CD14-positive monocyte (primary cell): ENCODE measurements at regions not wholly inside any gene's neighbourhood (a gene's known extent, or its start where the extent isn't known, plus 50 kb on each side); places are given as distances from the start of the nearest gene placed in this dataset.

Source experiments
- DNase-seq, 3 donors: peaks; one replicate each; pipeline ENCODE4 v3.0.0-alpha.2; 2011 to 2022
- H2AFZ ChIP-seq: 2 replicates; pipeline ENCODE4 v1.6.0; 2012; ENCODE audit warnings: mild to moderate bottlenecking, low read depth, low read length, inconsistent platforms; ENCODE audit not compliant: insufficient read depth, poor library complexity, severe bottlenecking
- H3K27ac ChIP-seq, 2 donors: 1 replicate in 1 of 2; 2 replicates in 1 of 2; pipeline ENCODE4 v1.5.1; 2012 to 2013; ENCODE audit warnings: low read length in 2 of 2, control low read depth in 1 of 2, inconsistent platforms in 1 of 2, low read depth in 1 of 2, mild to moderate bottlenecking in 1 of 2
- H3K27me3 ChIP-seq, 2 donors: one replicate each; pipeline versions ENCODE4 v1.6.0 to v1.6.1; 2011 to 2013; ENCODE audit warnings: low read length in 2 of 2; ENCODE audit not compliant: control insufficient read depth in 2 of 2, insufficient read depth in 2 of 2
- H3K36me3 ChIP-seq, 2 donors: replicated peaks in 1 of 2; 1 replicate in 1 of 2; 2 replicates in 1 of 2; pipeline versions ENCODE4 v1.5.1 to v1.6.1; 2012 to 2013; ENCODE audit warnings: low read length in 2 of 2, control low read depth in 1 of 2, inconsistent platforms in 1 of 2, mild to moderate bottlenecking in 1 of 2; ENCODE audit not compliant: insufficient read depth in 2 of 2, control insufficient read depth in 1 of 2
- H3K4me1 ChIP-seq, 2 donors: 1 replicate in 1 of 2; 2 replicates in 1 of 2; pipeline versions ENCODE4 v1.5.1 to v1.6.1; 2012 to 2013; ENCODE audit warnings: low read length in 2 of 2, control low read depth in 1 of 2, inconsistent platforms in 1 of 2, mild to moderate bottlenecking in 1 of 2, moderate library complexity in 1 of 2; ENCODE audit not compliant: insufficient read depth in 2 of 2, control insufficient read depth in 1 of 2
- H3K4me2 ChIP-seq: replicated peaks from 2 replicates; pipeline ENCODE3; 2012; ENCODE audit warnings: low read length, moderate library complexity, mild to moderate bottlenecking; ENCODE audit not compliant: poor library complexity, severe bottlenecking; ENCODE audit errors: extremely low read depth
- H3K4me3 ChIP-seq, 3 experiments: fragments of 200-600 bp in 1 of 3; sonication (generic) in 1 of 3; replicated peaks in 1 of 3; 1 replicate in 2 of 3; 2 replicates in 1 of 3; pipeline ENCODE4 v1.5.1; 2011 to 2013; ENCODE audit warnings: low read length in 3 of 3, mild to moderate bottlenecking in 3 of 3, control low read depth in 2 of 3, low read depth in 2 of 3, inconsistent platforms in 1 of 3, moderate library complexity in 1 of 3
- H3K79me2 ChIP-seq: 2 replicates; pipeline ENCODE4 v1.6.0; 2012; ENCODE audit warnings: mild to moderate bottlenecking, control low read depth, inconsistent platforms, low read length, moderate library complexity; ENCODE audit not compliant: insufficient read depth
- H3K9ac ChIP-seq: 2 replicates; pipeline ENCODE4 v1.6.0; 2017; ENCODE audit warnings: low read length, mild to moderate bottlenecking; ENCODE audit not compliant: insufficient read depth, poor library complexity, severe bottlenecking
- H3K9me3 ChIP-seq, 2 donors: replicated peaks in 1 of 2; 1 replicate in 1 of 2; 2 replicates in 1 of 2; pipeline versions ENCODE4 v1.5.1 to v1.6.1; 2012 to 2013; ENCODE audit warnings: low read length in 2 of 2, control low read depth in 1 of 2; ENCODE audit not compliant: control insufficient read depth in 1 of 2, insufficient read depth in 1 of 2
- H4K20me1 ChIP-seq: 2 replicates; pipeline ENCODE4 v1.6.0; 2012; ENCODE audit warnings: mild to moderate bottlenecking, low read length, control low read depth, moderate library complexity; ENCODE audit not compliant: insufficient read depth
- H3K27ac Mint-ChIP-seq, 7 donors: one replicate each; pipeline ENCODE4 v1.8.0; 2020; ENCODE audit warnings: mild to moderate bottlenecking in 7 of 7, mixed read lengths in 7 of 7, moderate library complexity in 6 of 7, inconsistent platforms in 2 of 7
- H3K27me3 Mint-ChIP-seq, 3 donors: one replicate each; pipeline ENCODE4 v1.8.0; 2021 to 2022; ENCODE audit warnings: low read depth in 3 of 3, mild to moderate bottlenecking in 3 of 3, mixed read lengths in 3 of 3, moderate library complexity in 3 of 3, inconsistent platforms in 1 of 3
- H3K36me3 Mint-ChIP-seq, 2 donors: one replicate each; pipeline ENCODE4 v1.8.0; 2020; ENCODE audit warnings: mixed read lengths in 2 of 2, inconsistent platforms in 1 of 2, mild to moderate bottlenecking in 1 of 2
- H3K4me1 Mint-ChIP-seq: one replicate; pipeline ENCODE4 v1.8.0; 2020; ENCODE audit warnings: mild to moderate bottlenecking, mixed read lengths
- H3K4me3 Mint-ChIP-seq, 2 donors: one replicate each; pipeline ENCODE4 v1.8.0; 2020; ENCODE audit warnings: mild to moderate bottlenecking in 2 of 2, mixed read lengths in 2 of 2, moderate library complexity in 1 of 2
- H3K9me3 Mint-ChIP-seq, 7 donors: one replicate each; pipeline ENCODE4 v1.8.0; 2020 to 2022; ENCODE audit warnings: mixed read lengths in 7 of 7, mild to moderate bottlenecking in 6 of 7, moderate library complexity in 6 of 7, inconsistent platforms in 2 of 7
- CTCF ChIP-seq: fragments of 200-600 bp; IDR thresholded peaks from one replicate; pipeline ENCODE4 v1.8.0; 2022; ENCODE audit warnings: antibody characterized with exemption, mild to moderate bottlenecking
- WGBS: methylation state at CpG from one replicate; pipeline ENCODE4 v1.1.5; 2013; ENCODE audit warnings: missing lambda C conversion rate; ENCODE audit not compliant: insufficient coverage; 5-methylcytosine and 5-hydroxymethylcytosine counted together
- intact Hi-C, 2 donors: fragments of 100-400 bp; cut with micrococcal nuclease; formaldehyde crosslinking; loops; one replicate each; pipeline versions ENCODE4 v1.15.0 to v1.15.1; 2023

GRCh38 chr10:8183241-8183704 lies 128.8 kb downstream of the GATA3 start:
- DNase-seq = peak in 2 of 3 donors; percentile 47 to 59
- Mint-ChIP-seq H3K4me3 (peak overlapping the region in 1 of 2 donors; percentile 33), H3K9me3 (peaks cover 0 to 3% (median 0%) of the 10 kb centered on the region in 7 donors), H3K27ac (peak overlapping the region in 5 of 7 donors; percentile 28 to 76 (median 48)), H3K4me1 (peaks cover 17% of the 10 kb centered on the region), H3K36me3 (no peaks in the 10 kb centered on the region), H3K27me3 (peaks cover 8 to 28% (median 10%) of the 10 kb centered on the region in 3 donors)
- H3K36me3 ChIP-seq = no peaks in the 10 kb centered on the region
- intact Hi-C loops = no loop called here
- H3K27ac ChIP-seq = no peak overlapping the region
- H3K9ac ChIP-seq = no peak overlapping the region
- H4K20me1 ChIP-seq = no peaks in the 10 kb centered on the region
- H3K79me2 ChIP-seq = no peaks in the 10 kb centered on the region
- no peak overlapping the region for H3K4me2 ChIP-seq
- no peak overlapping the region for H3K4me3 ChIP-seq
- H3K4me1 ChIP-seq = peaks cover 12 to 15% of the 10 kb centered on the region in 2 donors
- no peak overlapping the region for H2AFZ ChIP-seq
- peaks cover 0 to 3% of the 10 kb centered on the region in 2 donors for H3K27me3 ChIP-seq
- no peak for TF ChIP-seq CTCF
- no CpG with 5 or more reads among the region's 5 CpGs for WGBS
- H3K9me3 ChIP-seq = no peaks in the 10 kb centered on the region

GRCh38 chr10:8187171-8187666 lies 132.7 kb downstream of the GATA3 start:
- WGBS = 90% methylated on average over 3 of the region's 3 CpGs
- Mint-ChIP-seq H3K36me3 (no peaks in the 10 kb centered on the region), H3K9me3 (peaks cover 0 to 4% (median 0%) of the 10 kb centered on the region in 7 donors), H3K4me3 (no peak overlapping the region), H3K27ac (no peak overlapping the region), H3K27me3 (peaks cover 17 to 34% (median 31%) of the 10 kb centered on the region in 3 donors), H3K4me1 (peaks cover 23% of the 10 kb centered on the region)
- Histone ChIP-seq H3K4me2 (no peak overlapping the region), H3K9ac (no peak overlapping the region), H3K4me1 (peaks cover 12 to 17% of the 10 kb centered on the region in 2 donors), H3K4me3 (no peak overlapping the region), H3K27ac (no peak overlapping the region), H3K79me2 (no peaks in the 10 kb centered on the region), H3K9me3 (no peaks in the 10 kb centered on the region), H3K36me3 (no peaks in the 10 kb centered on the region), H2AFZ (no peak overlapping the region), H3K27me3 (peaks cover 0 to 3% of the 10 kb centered on the region in 2 donors), H4K20me1 (no peaks in the 10 kb centered on the region)
- TF ChIP-seq CTCF = no peak
- intact Hi-C loops = no loop called here
- DNase-seq = no peak
